Stomach smooth muscle (tissue), 2 donors: ENCODE measurements at regions not wholly inside any gene's neighbourhood (a gene's known extent, or its start where the extent isn't known, plus 50 kb on each side); places are given as distances from the start of the nearest gene placed in this dataset.
"Not testable (repeated sequence)": the region's sequence is repeated elsewhere in the genome, so short reads cannot be mapped to it uniquely, and the experiment has no call there.

ENCODE experiments used
- H3K27ac ChIP-seq: one replicate; pipeline ENCODE4 v1.7.0; 2013; ENCODE audit warnings: mild to moderate bottlenecking, low read length, inconsistent platforms
- H3K27me3 ChIP-seq, 2 donors: one replicate each; pipeline ENCODE4 v1.7.0; 2013; ENCODE audit warnings: low read length in 2 of 2; ENCODE audit not compliant: insufficient read depth in 2 of 2, control insufficient read depth in 1 of 2
- H3K36me3 ChIP-seq, 2 donors: one replicate each; pipeline ENCODE4 v1.7.0; 2013; ENCODE audit warnings: low read length in 2 of 2; ENCODE audit not compliant: control insufficient read depth in 2 of 2, insufficient read depth in 2 of 2
- H3K4me1 ChIP-seq: one replicate; pipeline ENCODE4 v1.7.0; 2013; ENCODE audit warnings: low read length; ENCODE audit not compliant: control insufficient read depth, insufficient read depth
- H3K4me3 ChIP-seq, 2 donors: one replicate each; pipeline ENCODE4 v1.7.0; 2013; ENCODE audit warnings: low read length in 2 of 2
- H3K9ac ChIP-seq, 2 donors: one replicate each; pipeline ENCODE4 v1.7.0; 2013; ENCODE audit warnings: low read length in 2 of 2, mild to moderate bottlenecking in 1 of 2
- H3K9me3 ChIP-seq, 2 donors: one replicate each; pipeline ENCODE4 v1.7.0; 2013; ENCODE audit warnings: low read length in 2 of 2; ENCODE audit not compliant: control insufficient read depth in 2 of 2
- donor health status: healthy.
- donor health status: Pancreatic carcinoma.

- Histone ChIP-seq H3K27ac (no peak overlapping the region), H3K9ac (no peak overlapping the region), H3K4me1 (peaks cover 6% of the 10 kb centered on the region), H3K36me3 (no peaks in the 10 kb centered on the region), H3K9me3 (no peaks in the 10 kb centered on the region), H3K4me3 (no peak overlapping the region), H3K27me3 (no peaks in the 10 kb centered on the region)
Measured at GRCh38 chr4:123602007-123602406, 205.4 kb downstream of the SPRY1 start.

- H3K36me3 ChIP-seq, result no peaks in the 10 kb centered on the region
- H3K9ac ChIP-seq, result no peak overlapping the region
- H3K27me3 ChIP-seq, result no peaks in the 10 kb centered on the region
- no peak overlapping the region for H3K27ac ChIP-seq
- peaks cover 6% of the 10 kb centered on the region for H3K4me1 ChIP-seq
- H3K9me3 ChIP-seq, result no peaks in the 10 kb centered on the region
- H3K4me3 ChIP-seq, result no peak overlapping the region
Measured at GRCh38 chr4:123603165-123603564, 206.6 kb downstream of the SPRY1 start.

- not testable (repeated sequence) for H3K4me3 ChIP-seq, H3K9me3 ChIP-seq, H3K27ac ChIP-seq, H3K4me1 ChIP-seq, H3K27me3 ChIP-seq, H3K9ac ChIP-seq, H3K36me3 ChIP-seq
Measured at GRCh38 chr4:123605797-123606196, 209.2 kb downstream of the SPRY1 start.

- Histone ChIP-seq H3K4me3 (no peak overlapping the region), H3K27me3 (no peaks in the 10 kb centered on the region), H3K9ac (no peak overlapping the region), H3K27ac (no peak overlapping the region), H3K9me3 (no peaks in the 10 kb centered on the region), H3K36me3 (no peaks in the 10 kb centered on the region), H3K4me1 (no peaks in the 10 kb centered on the region)
Measured at GRCh38 chr4:123606336-123606735, 209.7 kb downstream of the SPRY1 start.

GRCh38 chr4:123606946-123607542 lies 210.4 kb downstream of the SPRY1 start:
- no peak overlapping the region for H3K4me3 ChIP-seq
- H3K9me3 ChIP-seq, result no peaks in the 10 kb centered on the region
- no peaks in the 10 kb centered on the region for H3K36me3 ChIP-seq
- H3K27me3 ChIP-seq, result no peaks in the 10 kb centered on the region
- no peak overlapping the region for H3K27ac ChIP-seq
- no peak overlapping the region for H3K9ac ChIP-seq
- H3K4me1 ChIP-seq, result no peaks in the 10 kb centered on the region

- Histone ChIP-seq H3K9me3 (no peaks in the 10 kb centered on the region), H3K36me3 (no peaks in the 10 kb centered on the region)
Measured at GRCh38 chr4:123609829-123610228, 213.2 kb downstream of the SPRY1 start.

GRCh38 chr4:123613586-123614344 lies 217.2 kb downstream of the SPRY1 start:
- H3K9me3 ChIP-seq, result no peaks in the 10 kb centered on the region
- H3K4me1 ChIP-seq, result peaks cover 17% of the 10 kb centered on the region
- no peak overlapping the region for H3K4me3 ChIP-seq
- H3K27ac ChIP-seq, result peak overlapping the region; percentile 37
- no peak overlapping the region for H3K9ac ChIP-seq
- H3K36me3 ChIP-seq, result no peaks in the 10 kb centered on the region
- H3K27me3 ChIP-seq, result no peaks in the 10 kb centered on the region

More at GRCh38 chr4:123609829-123610228, 213.2 kb downstream of the SPRY1 start:
- Histone ChIP-seq H3K27ac (no peak overlapping the region), H3K4me1 (peaks cover 8% of the 10 kb centered on the region), H3K9ac (no peak overlapping the region), H3K4me3 (no peak overlapping the region), H3K27me3 (no peaks in the 10 kb centered on the region)

- peaks cover 17% of the 10 kb centered on the region for H3K4me1 ChIP-seq
- H3K27ac ChIP-seq, result peak overlapping the region; percentile 75
- H3K27me3 ChIP-seq, result no peaks in the 10 kb centered on the region
- no peaks in the 10 kb centered on the region for H3K36me3 ChIP-seq
- no peak overlapping the region for H3K9ac ChIP-seq
- H3K9me3 ChIP-seq, result no peaks in the 10 kb centered on the region
- H3K4me3 ChIP-seq, result no peak overlapping the region
Measured at GRCh38 chr4:123615901-123616300, 219.3 kb downstream of the SPRY1 start.

GRCh38 chr4:123616951-123617461 lies 220.4 kb downstream of the SPRY1 start:
- no peaks in the 10 kb centered on the region for H3K36me3 ChIP-seq
- H3K4me3 ChIP-seq, result no peak overlapping the region
- H3K9ac ChIP-seq, result peak overlapping the region in 1 of 2 donors; percentile 29
- no peaks in the 10 kb centered on the region for H3K27me3 ChIP-seq
- no peaks in the 10 kb centered on the region for H3K9me3 ChIP-seq
- peaks cover 17% of the 10 kb centered on the region for H3K4me1 ChIP-seq
- H3K27ac ChIP-seq, result peak overlapping the region; percentile 75

GRCh38 chr4:123617791-123618190 lies 221.2 kb downstream of the SPRY1 start:
- Histone ChIP-seq H3K27me3 (no peaks in the 10 kb centered on the region), H3K9me3 (no peaks in the 10 kb centered on the region), H3K4me1 (peaks cover 12% of the 10 kb centered on the region), H3K4me3 (no peak overlapping the region), H3K27ac (peak overlapping the region; percentile 75), H3K36me3 (no peaks in the 10 kb centered on the region), H3K9ac (no peak overlapping the region)

GRCh38 chr4:123618606-123619005 lies 222.0 kb downstream of the SPRY1 start:
- no peaks in the 10 kb centered on the region for H3K27me3 ChIP-seq
- no peaks in the 10 kb centered on the region for H3K9me3 ChIP-seq
- H3K27ac ChIP-seq, result no peak overlapping the region
- no peaks in the 10 kb centered on the region for H3K36me3 ChIP-seq
- H3K4me1 ChIP-seq, result peaks cover 11% of the 10 kb centered on the region
- no peak overlapping the region for H3K4me3 ChIP-seq
- H3K9ac ChIP-seq, result no peak overlapping the region
